GM23338 (cell line): ENCODE measurements at regions not wholly inside any gene's neighbourhood (a gene's known extent, or its start where the extent isn't known, plus 50 kb on each side); places are given as distances from the start of the nearest gene placed in this dataset.

Experiments
- CREB1 ChIP-seq: fragments of 250-450 bp; sonication (Bioruptor Pico); IDR thresholded peaks from 2 replicates; pipeline ENCODE4 v1.5.0; 2020; ENCODE audit warnings: low read depth, mild to moderate bottlenecking, moderate library complexity
- EZH2 ChIP-seq: fragments of 200-600 bp; sonication (generic); IDR thresholded peaks from one replicate; pipeline ENCODE4 v1.8.0; 2017; ENCODE audit warnings: antibody characterized with exemption, mild to moderate bottlenecking, low read depth; ENCODE audit not compliant: unreplicated experiment
- EZH2phosphoT487 ChIP-seq: fragments of 200-600 bp; sonication (generic); IDR thresholded peaks from one replicate; pipeline ENCODE4 v1.8.1; 2018; ENCODE audit warnings: antibody characterized with exemption; ENCODE audit not compliant: unreplicated experiment
- JUNB ChIP-seq: IDR thresholded peaks from one replicate; pipeline ENCODE4 v1.6.1; 2016; ENCODE audit warnings: antibody characterized with exemption; ENCODE audit not compliant: unreplicated experiment
- NANOG ChIP-seq: IDR thresholded peaks from 2 replicates; pipeline ENCODE4 v1.6.1; 2016; ENCODE audit warnings: antibody characterized with exemption, borderline replicate concordance
- POLR2AphosphoS5 ChIP-seq: IDR thresholded peaks from 2 replicates; pipeline ENCODE4 v1.6.1; 2016; ENCODE audit warnings: antibody characterized with exemption, low read depth
- STAT1 ChIP-seq: IDR thresholded peaks from one replicate; pipeline ENCODE4 v1.6.1; 2016; ENCODE audit warnings: antibody characterized with exemption; ENCODE audit not compliant: unreplicated experiment
- ZNF114 ChIP-seq: fragments of 250-450 bp; sonication (Bioruptor Pico); IDR thresholded peaks from 2 replicates; pipeline ENCODE4 v1.5.0; 2020; ENCODE audit warnings: mild to moderate bottlenecking, moderate library complexity
- ZNF331 ChIP-seq: fragments of 250-450 bp; sonication (Bioruptor Pico); IDR thresholded peaks from 2 replicates; pipeline ENCODE4 v1.5.0; 2020; ENCODE audit warnings: low read depth, mild to moderate bottlenecking, moderate library complexity
- TF ChIP-seq, protein P1 (sequence below), 2 experiments: fragments of 200-600 bp in 1 of 2; sonication (generic) in 1 of 2; conservative IDR thresholded peaks; 2 replicates each; pipeline versions ENCODE4 v1.5.1 to v1.6.1; 2016 to 2017; ENCODE audit warnings: antibody characterized with exemption in 2 of 2, low read depth in 2 of 2, mild to moderate bottlenecking in 2 of 2, moderate library complexity in 1 of 2
- TF ChIP-seq, protein P2 (sequence below): IDR thresholded peaks from one replicate; pipeline ENCODE4 v1.6.1; 2018; ENCODE audit warnings: antibody characterized with exemption; ENCODE audit not compliant: unreplicated experiment
- TF ChIP-seq, protein P3 (sequence below): IDR thresholded peaks from 2 replicates; pipeline ENCODE4 v1.6.1; 2016; ENCODE audit warnings: antibody characterized with exemption
- TF ChIP-seq, protein P4 (sequence below): fragments of 250-450 bp; sonication (Bioruptor Pico); IDR thresholded peaks from 2 replicates; pipeline ENCODE4 v1.5.0; 2020; ENCODE audit warnings: mild to moderate bottlenecking, moderate library complexity

DNA sequence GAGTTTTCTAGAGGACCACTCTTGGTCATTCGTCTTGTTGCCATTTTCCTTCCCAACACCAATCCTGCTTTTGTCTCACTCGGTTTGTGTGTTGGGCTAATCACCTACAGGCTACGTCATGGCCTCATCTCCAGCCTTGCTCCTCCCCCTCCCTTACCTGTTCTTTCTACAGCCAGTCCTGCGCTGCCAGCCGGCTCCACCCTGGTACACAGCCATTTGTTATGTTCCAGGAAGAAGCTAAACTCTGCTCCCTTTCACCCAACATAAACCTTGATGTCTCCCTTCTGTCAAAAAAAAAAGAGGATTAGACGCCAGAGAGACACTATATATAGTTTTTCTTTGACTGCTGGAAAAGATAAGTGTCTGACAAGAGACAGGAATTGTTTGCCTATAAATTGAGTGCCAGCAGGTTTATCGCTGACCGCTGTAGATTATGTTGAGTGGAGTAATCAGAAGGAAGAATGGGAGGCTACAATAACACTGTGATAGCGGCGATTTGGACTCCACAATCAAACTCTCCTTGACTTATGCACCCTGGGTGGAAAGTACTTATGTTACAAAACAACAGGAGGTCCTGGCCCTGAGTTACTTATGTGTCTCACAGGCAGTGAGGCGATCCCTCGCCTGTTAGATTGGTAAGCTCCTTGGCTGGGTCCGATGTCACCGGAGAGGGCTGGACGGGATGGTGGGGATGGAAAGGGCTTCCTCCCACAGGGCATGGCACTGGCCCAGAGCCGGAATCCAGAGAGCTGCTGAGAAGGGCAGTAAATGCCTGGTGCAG, 171.3 kb upstream of the BMPER start:
- TF ChIP-seq, protein P1, sequence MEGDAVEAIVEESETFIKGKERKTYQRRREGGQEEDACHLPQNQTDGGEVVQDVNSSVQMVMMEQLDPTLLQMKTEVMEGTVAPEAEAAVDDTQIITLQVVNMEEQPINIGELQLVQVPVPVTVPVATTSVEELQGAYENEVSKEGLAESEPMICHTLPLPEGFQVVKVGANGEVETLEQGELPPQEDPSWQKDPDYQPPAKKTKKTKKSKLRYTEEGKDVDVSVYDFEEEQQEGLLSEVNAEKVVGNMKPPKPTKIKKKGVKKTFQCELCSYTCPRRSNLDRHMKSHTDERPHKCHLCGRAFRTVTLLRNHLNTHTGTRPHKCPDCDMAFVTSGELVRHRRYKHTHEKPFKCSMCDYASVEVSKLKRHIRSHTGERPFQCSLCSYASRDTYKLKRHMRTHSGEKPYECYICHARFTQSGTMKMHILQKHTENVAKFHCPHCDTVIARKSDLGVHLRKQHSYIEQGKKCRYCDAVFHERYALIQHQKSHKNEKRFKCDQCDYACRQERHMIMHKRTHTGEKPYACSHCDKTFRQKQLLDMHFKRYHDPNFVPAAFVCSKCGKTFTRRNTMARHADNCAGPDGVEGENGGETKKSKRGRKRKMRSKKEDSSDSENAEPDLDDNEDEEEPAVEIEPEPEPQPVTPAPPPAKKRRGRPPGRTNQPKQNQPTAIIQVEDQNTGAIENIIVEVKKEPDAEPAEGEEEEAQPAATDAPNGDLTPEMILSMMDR (conservative IDR thresholded peaks at IDR 0.05; ENCODE audit: low read depth in 2 of 2), result no peak
- TF ChIP-seq POLR2AphosphoS5, result no peak
- TF ChIP-seq, protein P2, sequence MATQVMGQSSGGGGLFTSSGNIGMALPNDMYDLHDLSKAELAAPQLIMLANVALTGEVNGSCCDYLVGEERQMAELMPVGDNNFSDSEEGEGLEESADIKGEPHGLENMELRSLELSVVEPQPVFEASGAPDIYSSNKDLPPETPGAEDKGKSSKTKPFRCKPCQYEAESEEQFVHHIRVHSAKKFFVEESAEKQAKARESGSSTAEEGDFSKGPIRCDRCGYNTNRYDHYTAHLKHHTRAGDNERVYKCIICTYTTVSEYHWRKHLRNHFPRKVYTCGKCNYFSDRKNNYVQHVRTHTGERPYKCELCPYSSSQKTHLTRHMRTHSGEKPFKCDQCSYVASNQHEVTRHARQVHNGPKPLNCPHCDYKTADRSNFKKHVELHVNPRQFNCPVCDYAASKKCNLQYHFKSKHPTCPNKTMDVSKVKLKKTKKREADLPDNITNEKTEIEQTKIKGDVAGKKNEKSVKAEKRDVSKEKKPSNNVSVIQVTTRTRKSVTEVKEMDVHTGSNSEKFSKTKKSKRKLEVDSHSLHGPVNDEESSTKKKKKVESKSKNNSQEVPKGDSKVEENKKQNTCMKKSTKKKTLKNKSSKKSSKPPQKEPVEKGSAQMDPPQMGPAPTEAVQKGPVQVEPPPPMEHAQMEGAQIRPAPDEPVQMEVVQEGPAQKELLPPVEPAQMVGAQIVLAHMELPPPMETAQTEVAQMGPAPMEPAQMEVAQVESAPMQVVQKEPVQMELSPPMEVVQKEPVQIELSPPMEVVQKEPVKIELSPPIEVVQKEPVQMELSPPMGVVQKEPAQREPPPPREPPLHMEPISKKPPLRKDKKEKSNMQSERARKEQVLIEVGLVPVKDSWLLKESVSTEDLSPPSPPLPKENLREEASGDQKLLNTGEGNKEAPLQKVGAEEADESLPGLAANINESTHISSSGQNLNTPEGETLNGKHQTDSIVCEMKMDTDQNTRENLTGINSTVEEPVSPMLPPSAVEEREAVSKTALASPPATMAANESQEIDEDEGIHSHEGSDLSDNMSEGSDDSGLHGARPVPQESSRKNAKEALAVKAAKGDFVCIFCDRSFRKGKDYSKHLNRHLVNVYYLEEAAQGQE, result no peak
- no peak for TF ChIP-seq JUNB
- no peak for TF ChIP-seq CREB1 (CRISPR knock-in tag)
- no peak for TF ChIP-seq EZH2
- no peak for TF ChIP-seq EZH2phosphoT487
- TF ChIP-seq, protein P3, sequence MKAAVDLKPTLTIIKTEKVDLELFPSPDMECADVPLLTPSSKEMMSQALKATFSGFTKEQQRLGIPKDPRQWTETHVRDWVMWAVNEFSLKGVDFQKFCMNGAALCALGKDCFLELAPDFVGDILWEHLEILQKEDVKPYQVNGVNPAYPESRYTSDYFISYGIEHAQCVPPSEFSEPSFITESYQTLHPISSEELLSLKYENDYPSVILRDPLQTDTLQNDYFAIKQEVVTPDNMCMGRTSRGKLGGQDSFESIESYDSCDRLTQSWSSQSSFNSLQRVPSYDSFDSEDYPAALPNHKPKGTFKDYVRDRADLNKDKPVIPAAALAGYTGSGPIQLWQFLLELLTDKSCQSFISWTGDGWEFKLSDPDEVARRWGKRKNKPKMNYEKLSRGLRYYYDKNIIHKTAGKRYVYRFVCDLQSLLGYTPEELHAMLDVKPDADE, result no peak
- TF ChIP-seq ZNF114 (CRISPR knock-in tag), result no peak
- no peak for TF ChIP-seq STAT1
- no peak for TF ChIP-seq NANOG
- TF ChIP-seq, protein P4, sequence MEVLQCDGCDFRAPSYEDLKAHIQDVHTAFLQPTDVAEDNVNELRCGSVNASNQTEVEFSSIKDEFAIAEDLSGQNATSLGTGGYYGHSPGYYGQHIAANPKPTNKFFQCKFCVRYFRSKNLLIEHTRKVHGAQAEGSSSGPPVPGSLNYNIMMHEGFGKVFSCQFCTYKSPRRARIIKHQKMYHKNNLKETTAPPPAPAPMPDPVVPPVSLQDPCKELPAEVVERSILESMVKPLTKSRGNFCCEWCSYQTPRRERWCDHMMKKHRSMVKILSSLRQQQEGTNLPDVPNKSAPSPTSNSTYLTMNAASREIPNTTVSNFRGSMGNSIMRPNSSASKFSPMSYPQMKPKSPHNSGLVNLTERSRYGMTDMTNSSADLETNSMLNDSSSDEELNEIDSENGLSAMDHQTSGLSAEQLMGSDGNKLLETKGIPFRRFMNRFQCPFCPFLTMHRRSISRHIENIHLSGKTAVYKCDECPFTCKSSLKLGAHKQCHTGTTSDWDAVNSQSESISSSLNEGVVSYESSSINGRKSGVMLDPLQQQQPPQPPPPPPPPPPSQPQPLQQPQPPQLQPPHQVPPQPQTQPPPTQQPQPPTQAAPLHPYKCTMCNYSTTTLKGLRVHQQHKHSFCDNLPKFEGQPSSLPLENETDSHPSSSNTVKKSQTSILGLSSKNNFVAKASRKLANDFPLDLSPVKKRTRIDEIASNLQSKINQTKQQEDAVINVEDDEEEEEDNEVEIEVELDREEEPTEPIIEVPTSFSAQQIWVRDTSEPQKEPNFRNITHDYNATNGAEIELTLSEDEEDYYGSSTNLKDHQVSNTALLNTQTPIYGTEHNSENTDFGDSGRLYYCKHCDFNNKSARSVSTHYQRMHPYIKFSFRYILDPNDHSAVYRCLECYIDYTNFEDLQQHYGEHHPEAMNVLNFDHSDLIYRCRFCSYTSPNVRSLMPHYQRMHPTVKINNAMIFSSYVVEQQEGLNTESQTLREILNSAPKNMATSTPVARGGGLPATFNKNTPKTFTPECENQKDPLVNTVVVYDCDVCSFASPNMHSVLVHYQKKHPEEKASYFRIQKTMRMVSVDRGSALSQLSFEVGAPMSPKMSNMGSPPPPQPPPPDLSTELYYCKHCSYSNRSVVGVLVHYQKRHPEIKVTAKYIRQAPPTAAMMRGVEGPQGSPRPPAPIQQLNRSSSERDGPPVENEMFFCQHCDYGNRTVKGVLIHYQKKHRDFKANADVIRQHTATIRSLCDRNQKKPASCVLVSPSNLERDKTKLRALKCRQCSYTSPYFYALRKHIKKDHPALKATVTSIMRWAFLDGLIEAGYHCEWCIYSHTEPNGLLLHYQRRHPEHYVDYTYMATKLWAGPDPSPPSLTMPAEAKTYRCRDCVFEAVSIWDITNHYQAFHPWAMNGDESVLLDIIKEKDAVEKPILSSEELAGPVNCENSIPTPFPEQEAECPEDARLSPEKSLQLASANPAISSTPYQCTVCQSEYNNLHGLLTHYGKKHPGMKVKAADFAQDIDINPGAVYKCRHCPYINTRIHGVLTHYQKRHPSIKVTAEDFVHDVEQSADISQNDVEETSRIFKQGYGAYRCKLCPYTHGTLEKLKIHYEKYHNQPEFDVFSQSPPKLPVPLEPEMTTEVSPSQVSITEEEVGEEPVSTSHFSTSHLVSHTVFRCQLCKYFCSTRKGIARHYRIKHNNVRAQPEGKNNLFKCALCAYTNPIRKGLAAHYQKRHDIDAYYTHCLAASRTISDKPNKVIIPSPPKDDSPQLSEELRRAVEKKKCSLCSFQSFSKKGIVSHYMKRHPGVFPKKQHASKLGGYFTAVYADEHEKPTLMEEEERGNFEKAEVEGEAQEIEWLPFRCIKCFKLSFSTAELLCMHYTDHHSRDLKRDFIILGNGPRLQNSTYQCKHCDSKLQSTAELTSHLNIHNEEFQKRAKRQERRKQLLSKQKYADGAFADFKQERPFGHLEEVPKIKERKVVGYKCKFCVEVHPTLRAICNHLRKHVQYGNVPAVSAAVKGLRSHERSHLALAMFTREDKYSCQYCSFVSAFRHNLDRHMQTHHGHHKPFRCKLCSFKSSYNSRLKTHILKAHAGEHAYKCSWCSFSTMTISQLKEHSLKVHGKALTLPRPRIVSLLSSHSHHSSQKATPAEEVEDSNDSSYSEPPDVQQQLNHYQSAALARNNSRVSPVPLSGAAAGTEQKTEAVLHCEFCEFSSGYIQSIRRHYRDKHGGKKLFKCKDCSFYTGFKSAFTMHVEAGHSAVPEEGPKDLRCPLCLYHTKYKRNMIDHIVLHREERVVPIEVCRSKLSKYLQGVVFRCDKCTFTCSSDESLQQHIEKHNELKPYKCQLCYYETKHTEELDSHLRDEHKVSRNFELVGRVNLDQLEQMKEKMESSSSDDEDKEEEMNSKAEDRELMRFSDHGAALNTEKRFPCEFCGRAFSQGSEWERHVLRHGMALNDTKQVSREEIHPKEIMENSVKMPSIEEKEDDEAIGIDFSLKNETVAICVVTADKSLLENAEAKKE (CRISPR knock-in tag), result no peak
- no peak for TF ChIP-seq ZNF331
